DND-41 (cell line): ENCODE measurements at regions not wholly inside any gene's neighbourhood (a gene's known extent, or its start where the extent isn't known, plus 50 kb on each side); places are given as distances from the start of the nearest gene placed in this dataset.

ENCODE experiments used
- ATAC-seq: fragments of 200-7000 bp; cut with Tn5 transposase; 3 replicates; pipeline ENCODE4 v1.9.1; 2021; ENCODE audit warnings: low read depth; ENCODE audit not compliant: insufficient read depth
- DNase-seq: peaks from one replicate; pipeline ENCODE4 v3.0.0-alpha.2; 2020
- H2AFZ ChIP-seq: 2 replicates; pipeline ENCODE4 v1.6.0; 2012; ENCODE audit warnings: low read depth, low read length
- H3K27ac ChIP-seq: 2 replicates; pipeline ENCODE4 v1.5.1; 2012; ENCODE audit warnings: low read length, inconsistent platforms
- H3K27me3 ChIP-seq: fragments of 200-600 bp; sonication (generic); 2 replicates; pipeline ENCODE4 v1.6.0; 2012; ENCODE audit warnings: low read length, mild to moderate bottlenecking, inconsistent platforms; ENCODE audit not compliant: insufficient read depth, poor library complexity
- H3K36me3 ChIP-seq: 2 replicates; pipeline ENCODE4 v1.5.1; 2012; ENCODE audit warnings: low read length, inconsistent platforms; ENCODE audit not compliant: insufficient read depth
- H3K4me1 ChIP-seq: 2 replicates; pipeline ENCODE4 v1.5.1; 2012; ENCODE audit warnings: mild to moderate bottlenecking, low read length; ENCODE audit not compliant: insufficient read depth
- H3K4me2 ChIP-seq: 2 replicates; pipeline ENCODE4 v1.6.0; 2012; ENCODE audit warnings: mild to moderate bottlenecking, moderate library complexity, low read length, inconsistent platforms; ENCODE audit not compliant: insufficient read depth
- H3K4me3 ChIP-seq, 2 experiments: fragments of 200-600 bp in 1 of 2; shearing (Covaris generic) in 1 of 2; 2 replicates each; pipeline ENCODE4 v1.5.1; 2012 to 2016; ENCODE audit warnings: inconsistent platforms in 2 of 2, low read length in 2 of 2, mild to moderate bottlenecking in 2 of 2, low read depth in 1 of 2, moderate library complexity in 1 of 2
- H3K79me2 ChIP-seq: 2 replicates; pipeline ENCODE4 v1.6.0; 2012; ENCODE audit warnings: low read length, inconsistent platforms; ENCODE audit not compliant: insufficient read depth
- H3K9ac ChIP-seq: 2 replicates; pipeline ENCODE4 v1.6.0; 2012; ENCODE audit warnings: low read depth, mild to moderate bottlenecking, inconsistent platforms, low read length, moderate library complexity
- H3K9me3 ChIP-seq: 2 replicates; pipeline ENCODE4 v1.5.1; 2012; ENCODE audit warnings: low read length, moderate library complexity, mild to moderate bottlenecking, inconsistent platforms; ENCODE audit not compliant: insufficient read depth, severe bottlenecking
- H4K20me1 ChIP-seq: 2 replicates; pipeline ENCODE4 v1.6.0; 2012; ENCODE audit warnings: low read length; ENCODE audit not compliant: insufficient read depth
- EZH2 ChIP-seq: IDR thresholded peaks from 3 replicates; pipeline ENCODE4 v1.6.1; 2012; ENCODE audit warnings: borderline replicate concordance, low read depth, mild to moderate bottlenecking, moderate library complexity, low read length, inconsistent platforms; ENCODE audit not compliant: severe bottlenecking
- TF ChIP-seq, protein P1 (sequence below): IDR thresholded peaks from 2 replicates; pipeline ENCODE4 v1.5.1; 2012; ENCODE audit warnings: borderline replicate concordance, low read length, moderate library complexity, mild to moderate bottlenecking; ENCODE audit not compliant: poor library complexity, severe bottlenecking; ENCODE audit errors: extremely low read depth

DNA sequence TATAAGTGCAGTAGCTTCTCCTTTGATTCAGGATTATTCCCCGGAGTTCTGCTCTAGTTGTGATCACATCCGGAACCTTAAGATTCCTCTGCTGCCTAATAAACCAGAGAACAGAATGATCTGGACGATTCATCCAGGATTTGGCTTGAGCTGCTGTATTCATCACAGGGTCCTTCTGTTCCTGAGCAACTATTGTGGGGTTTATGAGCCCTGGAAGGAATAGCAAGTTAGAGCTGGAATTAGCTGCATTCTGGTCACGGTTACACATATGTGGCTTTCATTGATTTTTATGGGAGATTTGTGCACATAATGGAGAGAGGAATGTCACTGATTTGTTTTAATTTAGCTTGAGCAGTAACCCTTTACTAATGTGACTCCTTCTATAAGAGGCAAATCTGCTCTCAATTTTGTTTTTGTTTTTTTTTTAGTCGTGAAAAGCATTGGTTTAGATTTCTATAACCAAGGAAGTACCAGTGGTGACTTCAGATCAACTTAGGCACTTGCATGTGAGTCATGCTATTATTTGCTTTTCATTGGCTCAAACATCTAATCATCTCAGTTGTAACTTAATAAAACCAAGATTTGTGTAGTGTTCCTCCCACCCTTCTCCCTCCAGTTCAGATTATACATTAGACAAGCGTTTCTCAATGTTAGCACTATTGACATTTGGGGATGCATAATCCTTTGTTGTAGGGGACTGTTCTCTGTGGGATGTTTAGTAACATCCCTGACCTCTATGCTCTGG lies 148.5 kb downstream of the OTOL1 start:
- ATAC-seq = no peak
- H3K4me3 ChIP-seq = no peak overlapping the region
- TF ChIP-seq, protein P1, sequence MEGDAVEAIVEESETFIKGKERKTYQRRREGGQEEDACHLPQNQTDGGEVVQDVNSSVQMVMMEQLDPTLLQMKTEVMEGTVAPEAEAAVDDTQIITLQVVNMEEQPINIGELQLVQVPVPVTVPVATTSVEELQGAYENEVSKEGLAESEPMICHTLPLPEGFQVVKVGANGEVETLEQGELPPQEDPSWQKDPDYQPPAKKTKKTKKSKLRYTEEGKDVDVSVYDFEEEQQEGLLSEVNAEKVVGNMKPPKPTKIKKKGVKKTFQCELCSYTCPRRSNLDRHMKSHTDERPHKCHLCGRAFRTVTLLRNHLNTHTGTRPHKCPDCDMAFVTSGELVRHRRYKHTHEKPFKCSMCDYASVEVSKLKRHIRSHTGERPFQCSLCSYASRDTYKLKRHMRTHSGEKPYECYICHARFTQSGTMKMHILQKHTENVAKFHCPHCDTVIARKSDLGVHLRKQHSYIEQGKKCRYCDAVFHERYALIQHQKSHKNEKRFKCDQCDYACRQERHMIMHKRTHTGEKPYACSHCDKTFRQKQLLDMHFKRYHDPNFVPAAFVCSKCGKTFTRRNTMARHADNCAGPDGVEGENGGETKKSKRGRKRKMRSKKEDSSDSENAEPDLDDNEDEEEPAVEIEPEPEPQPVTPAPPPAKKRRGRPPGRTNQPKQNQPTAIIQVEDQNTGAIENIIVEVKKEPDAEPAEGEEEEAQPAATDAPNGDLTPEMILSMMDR = no peak
- TF ChIP-seq EZH2 = no peak

DNA sequence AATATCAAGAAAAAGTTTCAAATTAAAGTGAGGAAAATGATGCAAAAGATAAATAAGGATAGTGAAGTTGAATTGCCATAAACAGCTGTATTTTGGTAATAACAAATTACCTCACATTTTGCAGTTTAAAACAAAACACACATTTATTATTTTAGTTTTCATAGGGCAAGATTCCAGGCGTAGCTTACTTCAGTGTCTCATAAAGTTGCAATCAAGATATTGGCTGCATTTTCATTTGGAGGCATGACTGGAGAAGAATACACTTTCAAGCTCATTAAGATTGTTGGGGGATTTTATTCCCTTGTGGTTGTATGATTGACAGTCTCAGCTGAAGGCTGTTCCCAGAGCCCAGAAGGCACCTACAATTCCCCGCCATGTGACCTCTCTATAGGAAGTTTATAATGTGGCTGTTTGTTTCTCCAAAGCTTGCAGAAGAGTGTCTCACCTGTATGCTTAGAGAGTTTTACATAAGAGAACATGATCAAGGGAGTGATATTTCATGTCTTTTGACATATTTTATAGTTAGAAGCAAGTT lies 151.4 kb downstream of the OTOL1 start:
- Histone ChIP-seq H3K9ac (no peak overlapping the region), H3K27me3 (no peaks in the 10 kb centered on the region), H3K27ac (no peak overlapping the region), H4K20me1 (no peaks in the 10 kb centered on the region), H3K4me2 (no peak overlapping the region), H3K79me2 (no peaks in the 10 kb centered on the region), H2AFZ (no peak overlapping the region), H3K4me3 (no peak overlapping the region), H3K36me3 (no peaks in the 10 kb centered on the region), H3K4me1 (no peaks in the 10 kb centered on the region), H3K9me3 (no peaks in the 10 kb centered on the region)
- TF ChIP-seq EZH2 = no peak
- TF ChIP-seq, protein P1 = no peak
- ATAC-seq (no peak), DNase-seq (no peak)

More for the DNA sequence above, 148.5 kb downstream of the OTOL1 start:
- Histone ChIP-seq H3K27me3 (no peaks in the 10 kb centered on the region), H3K27ac (no peak overlapping the region), H3K4me1 (no peaks in the 10 kb centered on the region), H4K20me1 (no peaks in the 10 kb centered on the region), H3K9me3 (no peaks in the 10 kb centered on the region), H2AFZ (no peak overlapping the region), H3K4me2 (no peak overlapping the region), H3K9ac (no peak overlapping the region), H3K36me3 (no peaks in the 10 kb centered on the region), H3K79me2 (no peaks in the 10 kb centered on the region)
- no peak for DNase-seq

DNA sequence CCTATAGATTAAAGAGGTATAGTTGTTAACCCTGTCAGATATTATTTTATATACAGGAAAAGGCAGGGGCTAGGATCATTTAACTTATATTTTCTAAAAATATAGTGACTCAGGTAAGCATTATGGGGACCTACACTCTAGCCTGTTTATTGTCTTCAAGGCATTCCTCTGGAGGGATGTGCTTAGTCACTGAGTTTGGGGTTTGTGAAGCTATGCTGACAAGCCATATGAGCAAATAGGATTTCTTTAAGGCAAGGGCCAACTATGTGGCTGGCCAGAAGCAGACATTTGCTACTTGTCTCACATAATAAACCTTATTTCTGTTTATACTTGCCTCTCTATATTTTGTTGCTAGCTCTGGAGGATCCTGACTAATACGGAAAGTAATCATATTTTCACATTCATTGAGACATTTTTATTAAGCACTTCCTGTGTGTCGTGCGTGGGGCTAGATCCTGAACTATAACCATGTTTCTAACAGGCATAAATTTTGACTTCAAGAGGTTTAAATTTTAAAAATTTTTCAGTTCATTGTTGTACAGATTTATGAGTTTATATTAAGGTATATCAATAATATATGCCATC lies 153.4 kb downstream of the OTOL1 start:
- no peak overlapping the region for H3K4me3 ChIP-seq
- no peaks in the 10 kb centered on the region for H3K79me2 ChIP-seq
- ATAC-seq = no peak
- no peak overlapping the region for H3K9ac ChIP-seq
- H3K4me1 ChIP-seq = no peaks in the 10 kb centered on the region
- no peak overlapping the region for H3K27ac ChIP-seq
- H3K4me2 ChIP-seq = no peak overlapping the region
- no peak for DNase-seq
- no peaks in the 10 kb centered on the region for H3K27me3 ChIP-seq
- TF ChIP-seq, protein P1 = no peak
- no peak for TF ChIP-seq EZH2
- H3K9me3 ChIP-seq = no peaks in the 10 kb centered on the region
- no peaks in the 10 kb centered on the region for H4K20me1 ChIP-seq
- H2AFZ ChIP-seq = no peak overlapping the region
- H3K36me3 ChIP-seq = no peaks in the 10 kb centered on the region
